GM12878 (cell line): ENCODE measurements at regions not wholly inside any gene's neighbourhood (a gene's known extent, or its start where the extent isn't known, plus 50 kb on each side); places are given as distances from the start of the nearest gene placed in this dataset.

Source experiments
- ATAC-seq: fragments of 200-7000 bp; cut with Tn5 transposase; 3 replicates; pipeline ENCODE4 v1.9.1; 2020; ENCODE audit warnings: mild to moderate bottlenecking, moderate library complexity
- BruUV-seq: library from RNA; stranded (reverse); fragments of 400-500 nt; replicated peaks from 2 replicates; lab custom pipeline; 2021; lab: Mats Ljungman, UMichigan
- CTCF ChIA-PET: fragments of 300-600 bp; sonication (Branson Sonifier 250); formaldehyde crosslinking; extraction: SDS; loops from one replicate; lab custom pipeline; 2021; ENCODE audit warnings: inconsistent platforms; lab: Yijun Ruan, JAX
- POLR2A ChIA-PET: fragments of 350-600 bp; formaldehyde crosslinking; extraction: SDS; loops from one replicate; lab custom pipeline; 2021; ENCODE audit warnings: inconsistent platforms; lab: Charles Lee
- RAD21 ChIA-PET: fragments of 300-600 bp; sonication (Branson Sonifier 250); formaldehyde crosslinking; loops from one replicate; lab custom pipeline; 2023; ENCODE audit warnings: antibody characterized with exemption; ENCODE audit not compliant: unreplicated experiment; lab: Charles Lee
- SMC1A ChIA-PET: fragments of 300-600 bp; sonication (Branson Sonifier 250); formaldehyde crosslinking; loops from one replicate; lab custom pipeline; 2023; ENCODE audit not compliant: unreplicated experiment, uncharacterized antibody; lab: Charles Lee
- DNase-seq: peaks from one replicate; pipeline ENCODE4 v3.0.0-alpha.2; 2011; ENCODE audit warnings: low read depth, low spot score
- FAIRE-seq: peaks from 3 replicates; lab custom pipeline; 2011; peaks lifted over from hg19 to GRCh38; lab: Jason Lieb, UNC
- H2AFZ ChIP-seq: 2 replicates; pipeline ENCODE4 v1.6.0; 2011; ENCODE audit warnings: low read depth, low read length, control low read depth; ENCODE audit not compliant: control insufficient read depth
- H3K27ac ChIP-seq: 2 replicates; pipeline ENCODE4 v1.5.1; 2011; ENCODE audit warnings: control low read depth; ENCODE audit not compliant: control insufficient read depth, insufficient read depth
- H3K27me3 ChIP-seq, 2 experiments: replicated peaks in 1 of 2; 2 replicates each; pipeline versions ENCODE4 v1.6.0 to v1.6.1; 2011; ENCODE audit warnings: low read length in 1 of 2; ENCODE audit not compliant: control insufficient read depth in 2 of 2, insufficient read depth in 2 of 2
- H3K36me3 ChIP-seq, 2 experiments: 2 replicates each; pipeline ENCODE4 v1.5.1; 2011; ENCODE audit warnings: low read length in 1 of 2; ENCODE audit not compliant: control insufficient read depth in 2 of 2, insufficient read depth in 2 of 2
- H3K4me1 ChIP-seq: 2 replicates; pipeline ENCODE4 v1.6.1; 2011; ENCODE audit warnings: mild to moderate bottlenecking, low read length, moderate library complexity, mixed read lengths; ENCODE audit not compliant: control insufficient read depth, insufficient read depth
- H3K4me2 ChIP-seq: 2 replicates; pipeline ENCODE4 v1.6.0; 2011; ENCODE audit warnings: control low read depth; ENCODE audit not compliant: control insufficient read depth, insufficient read depth
- H3K4me3 ChIP-seq: fragments of 200-600 bp; sonication (generic); 2 replicates; pipeline ENCODE4 v1.5.1; 2016
- H3K79me2 ChIP-seq: 2 replicates; pipeline ENCODE4 v1.6.0; 2011; ENCODE audit warnings: low read length; ENCODE audit not compliant: control insufficient read depth, insufficient read depth
- H3K9ac ChIP-seq: 2 replicates; pipeline ENCODE4 v1.8.0; 2011; ENCODE audit warnings: low read length, control low read depth, mixed read lengths; ENCODE audit not compliant: control insufficient read depth, insufficient read depth
- H3K9me3 ChIP-seq: replicated peaks from 3 replicates; pipeline ENCODE4 v1.5.1; 2011; ENCODE audit warnings: mild to moderate bottlenecking, low read length; ENCODE audit not compliant: control insufficient read depth, insufficient read depth
- H4K20me1 ChIP-seq: 2 replicates; pipeline ENCODE4 v1.6.0; 2011; ENCODE audit not compliant: control insufficient read depth, insufficient read depth
- CHD2 ChIP-seq: IDR thresholded peaks from 2 replicates; pipeline ENCODE4 v1.6.1; 2011; ENCODE audit warnings: low read depth, low read length, improper control_type of control experiment, borderline replicate concordance
- MTA2 ChIP-seq: fragments of 450-650 bp; IDR thresholded peaks from 2 replicates; pipeline ENCODE4 v1.6.1; 2016; ENCODE audit warnings: low read depth, mild to moderate bottlenecking, moderate library complexity
- MXI1 ChIP-seq: fragments of 150-350 bp; IDR thresholded peaks from 2 replicates; pipeline ENCODE4 v1.6.1; 2011; ENCODE audit warnings: low read depth, mild to moderate bottlenecking, inconsistent platforms, low read length, improper control_type of control experiment
- PML ChIP-seq: IDR thresholded peaks from 2 replicates; pipeline ENCODE4 v1.6.1; 2012; ENCODE audit warnings: low read length, inconsistent platforms
- TCF3 ChIP-seq: IDR thresholded peaks from 2 replicates; pipeline ENCODE4 v1.6.1; 2012; ENCODE audit warnings: low read depth, mild to moderate bottlenecking, low read length, borderline replicate concordance; ENCODE audit not compliant: insufficient read depth
- WGBS: methylation state at CpG from one replicate; pipeline ENCODE4 v1.1.6; 2016; ENCODE audit warnings: low lambda C conversion rate; ENCODE audit not compliant: insufficient replicate concordance, insufficient coverage; ENCODE audit errors: missing lambda C conversion rate; 5-methylcytosine and 5-hydroxymethylcytosine counted together
- in situ Hi-C: fragments of 300-500 bp; cut with MboI; formaldehyde crosslinking; loops from 9 replicates; pipeline ENCODE4 v1.14.3; 2018; ENCODE audit warnings: mixed read lengths
- intact Hi-C: fragments of 100-400 bp; cut with micrococcal nuclease; formaldehyde crosslinking; loops from one replicate; pipeline ENCODE4 v1.14.2; 2022; ENCODE audit not compliant: unreplicated experiment

GRCh38 chr9:82325907-82326306 is 337.3 kb downstream of the SPATA31D1 start:
- RAD21 ChIA-PET = no interaction called here
- CTCF ChIA-PET = no interaction called here
- no peak overlapping the region for H3K9ac ChIP-seq
- WGBS = 9% methylated on average over 2 of the region's 2 CpGs
- H4K20me1 ChIP-seq = no peaks in the 10 kb centered on the region
- POLR2A ChIA-PET = no interaction called here
- no peak for DNase-seq
- H3K9me3 ChIP-seq = no peaks in the 10 kb centered on the region
- no peak overlapping the region for H2AFZ ChIP-seq
- intact Hi-C loops = no loop called here
- H3K36me3 ChIP-seq = no peaks in the 10 kb centered on the region
- no peak overlapping the region for H3K27ac ChIP-seq
- FAIRE-seq = no peak
- H3K27me3 ChIP-seq = no peaks in the 10 kb centered on the region
- H3K4me2 ChIP-seq = no peak overlapping the region
- BruUV-seq = no TSS peak
- ATAC-seq = no peak
- H3K4me1 ChIP-seq = no peaks in the 10 kb centered on the region
- no peak overlapping the region for H3K4me3 ChIP-seq
- SMC1A ChIA-PET = interaction anchor here (1.2 kb wide), 1 partner anchor 9 kb away, joined by 3 read pairs; no protein-coding TSS in a partner anchor
- no peak for TF ChIP-seq PML
- in situ Hi-C loops = no loop called here
- H3K79me2 ChIP-seq = no peaks in the 10 kb centered on the region

GRCh38 chr9:82327641-82328040 is 339.1 kb downstream of the SPATA31D1 start:
- no peak for FAIRE-seq
- H3K27ac ChIP-seq = no peak overlapping the region
- TF ChIP-seq MXI1 (no peak), TCF3 (no peak), MTA2 (no peak), CHD2 (no peak)
- H3K4me1 ChIP-seq = no peaks in the 10 kb centered on the region
- no peaks in the 10 kb centered on the region for H3K79me2 ChIP-seq
- H3K4me3 ChIP-seq = no peak overlapping the region
- ChIA-PET CTCF (no interaction called here), SMC1A (no interaction called here), POLR2A (no interaction called here), RAD21 (no interaction called here)
- H2AFZ ChIP-seq = no peak overlapping the region
- WGBS = 26% methylated on average over 2 of the region's 2 CpGs
- no TSS peak for BruUV-seq
- H3K4me2 ChIP-seq = no peak overlapping the region
- in situ Hi-C loops = no loop called here
- ATAC-seq = no peak
- no peak overlapping the region for H3K9ac ChIP-seq
- intact Hi-C loops = no loop called here
- H4K20me1 ChIP-seq = no peaks in the 10 kb centered on the region
- no peaks in the 10 kb centered on the region for H3K9me3 ChIP-seq
- no peak for DNase-seq
- H3K27me3 ChIP-seq = no peaks in the 10 kb centered on the region
- no peaks in the 10 kb centered on the region for H3K36me3 ChIP-seq
